ENCODE measurements at regions not wholly inside any gene's neighbourhood (a gene's known extent, or its start where the extent isn't known, plus 50 kb on each side); places are given as distances from the start of the nearest gene placed in this dataset.

DNA sequence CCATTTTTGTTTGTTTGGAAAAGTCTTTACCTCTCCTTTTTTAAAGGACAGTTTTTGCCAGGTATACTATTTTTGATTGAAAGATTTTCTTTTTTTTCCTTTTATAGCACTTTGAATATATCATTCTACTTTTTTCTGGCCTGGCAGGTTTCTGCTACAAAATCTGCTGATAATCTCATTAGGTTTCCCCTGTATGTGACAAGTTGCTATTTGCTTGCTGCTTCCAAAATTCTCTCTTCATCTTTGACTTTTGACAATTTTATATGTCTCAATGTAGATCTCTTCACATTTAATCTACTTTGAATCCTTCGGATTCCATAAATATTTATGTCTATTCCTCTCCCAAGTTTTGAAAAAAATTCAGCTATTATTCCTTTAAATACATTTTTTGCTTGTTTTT is 838.5 kb downstream of the IGSF11 start (continued):
- TF ChIP-seq, protein P1, sequence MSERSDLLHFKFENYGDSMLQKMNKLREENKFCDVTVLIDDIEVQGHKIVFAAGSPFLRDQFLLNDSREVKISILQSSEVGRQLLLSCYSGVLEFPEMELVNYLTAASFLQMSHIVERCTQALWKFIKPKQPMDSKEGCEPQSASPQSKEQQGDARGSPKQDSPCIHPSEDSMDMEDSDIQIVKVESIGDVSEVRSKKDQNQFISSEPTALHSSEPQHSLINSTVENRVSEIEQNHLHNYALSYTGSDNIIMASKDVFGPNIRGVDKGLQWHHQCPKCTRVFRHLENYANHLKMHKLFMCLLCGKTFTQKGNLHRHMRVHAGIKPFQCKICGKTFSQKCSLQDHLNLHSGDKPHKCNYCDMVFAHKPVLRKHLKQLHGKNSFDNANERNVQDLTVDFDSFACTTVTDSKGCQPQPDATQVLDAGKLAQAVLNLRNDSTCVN (CRISPR knock-in tag; IDR thresholded peaks at IDR 0.05), result no peak
- no peak for TF ChIP-seq ASH1L (IDR thresholded peaks at IDR 0.05; ENCODE audit: borderline replicate concordance, low read depth, partially characterized antibody)
- no peak for TF ChIP-seq CAMTA2 (CRISPR knock-in tag; conservative IDR thresholded peaks at IDR 0.05)

DNA sequence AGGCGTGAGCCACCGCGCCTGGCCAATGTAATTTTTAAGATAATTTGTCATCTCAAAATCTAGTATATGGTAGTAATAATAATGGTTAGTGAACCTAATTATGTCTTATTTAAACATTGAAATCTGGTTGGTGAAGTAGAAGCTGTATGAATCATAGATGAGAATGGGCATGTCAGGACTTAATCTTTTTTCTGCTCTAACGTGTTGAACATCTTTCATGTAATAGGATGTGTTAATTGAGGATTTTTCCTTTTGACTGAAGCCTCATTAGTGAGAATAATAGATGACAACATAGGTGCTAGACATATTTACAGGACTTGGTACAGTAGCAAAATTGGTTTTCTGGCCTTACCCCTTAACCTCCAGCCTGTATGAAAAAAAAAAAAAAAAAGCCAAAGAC is 835.6 kb downstream of the IGSF11 start:
- intact Hi-C loops (cut with micrococcal nuclease), result no loop called here
- no peaks in the 10 kb centered on the region for H3K9me3 ChIP-seq (replicated peaks; ENCODE audit: control insufficient read depth, insufficient read depth, low read depth, low read length)
- no peaks in the 10 kb centered on the region for H3K36me3 ChIP-seq (ENCODE audit: control insufficient read depth, insufficient read depth, low read length)
- no peak overlapping the region for H2AFZ ChIP-seq (ENCODE audit: low read depth, low read length)
- 0% methylated on average over 4 of the region's 4 CpGs for WGBS (ENCODE audit: insufficient coverage, low coverage, missing lambda C conversion rate)
- H3K4me1 ChIP-seq (replicated peaks in 1 of 2; ENCODE audit: control insufficient read depth in 2 of 2, insufficient read depth in 2 of 2, low read length in 2 of 2), result no peaks in the 10 kb centered on the region
- H3K4me2 ChIP-seq (ENCODE audit: insufficient read depth, low read length), result no peak overlapping the region
- no peak for TF ChIP-seq FOXP1 (CRISPR knock-in tag; IDR thresholded peaks at IDR 0.05)
- no peak for TF ChIP-seq ZC3H4 (CRISPR knock-in tag; IDR thresholded peaks at IDR 0.05; ENCODE audit: borderline replicate concordance)
- no peak for TF ChIP-seq ERF (CRISPR knock-in tag; IDR thresholded peaks at IDR 0.05)
- DNase-seq (ENCODE audit: extremely low read depth in 1 of 4, low spot score in 3 of 4), result no peak
- no peak for ATAC-seq
- no peaks in the 10 kb centered on the region for H3K27me3 ChIP-seq (ENCODE audit: control insufficient read depth in 2 of 2, insufficient read depth in 2 of 2, low read length in 2 of 2)
- in situ Hi-C loops (cut with MboI), result no loop called here
- no TSS peak for BruUV-seq (replicated peaks)
- no peaks in the 10 kb centered on the region for H3K9me1 ChIP-seq (ENCODE audit: control insufficient read depth, insufficient read depth, low read length)
- H3K27ac ChIP-seq (ENCODE audit: extremely low read depth, low read depth, low read length), result no peak overlapping the region
- H3K79me2 ChIP-seq (ENCODE audit: control insufficient read depth, insufficient read depth, low read length), result no peaks in the 10 kb centered on the region
- no peak for FAIRE-seq
- H4K20me1 ChIP-seq (replicated peaks; ENCODE audit: control insufficient read depth, insufficient read depth, low read length), result no peaks in the 10 kb centered on the region
- H3K9ac ChIP-seq (ENCODE audit: insufficient read depth in 1 of 2, low read depth in 2 of 2, low read length in 2 of 2), result no peak overlapping the region
- ChIA-PET POLR2A (no interaction called here), CTCF (ENCODE audit: low intra/inter-chr PET ratio) (no interaction called here)
- no peak overlapping the region for H3K4me3 ChIP-seq

Measured in K562 (cell line).